ENCODE measurements at regions not wholly inside any gene's neighbourhood (a gene's known extent, or its start where the extent isn't known, plus 50 kb on each side); places are given as distances from the start of the nearest gene placed in this dataset.

- TF ChIP-seq, protein P1, sequence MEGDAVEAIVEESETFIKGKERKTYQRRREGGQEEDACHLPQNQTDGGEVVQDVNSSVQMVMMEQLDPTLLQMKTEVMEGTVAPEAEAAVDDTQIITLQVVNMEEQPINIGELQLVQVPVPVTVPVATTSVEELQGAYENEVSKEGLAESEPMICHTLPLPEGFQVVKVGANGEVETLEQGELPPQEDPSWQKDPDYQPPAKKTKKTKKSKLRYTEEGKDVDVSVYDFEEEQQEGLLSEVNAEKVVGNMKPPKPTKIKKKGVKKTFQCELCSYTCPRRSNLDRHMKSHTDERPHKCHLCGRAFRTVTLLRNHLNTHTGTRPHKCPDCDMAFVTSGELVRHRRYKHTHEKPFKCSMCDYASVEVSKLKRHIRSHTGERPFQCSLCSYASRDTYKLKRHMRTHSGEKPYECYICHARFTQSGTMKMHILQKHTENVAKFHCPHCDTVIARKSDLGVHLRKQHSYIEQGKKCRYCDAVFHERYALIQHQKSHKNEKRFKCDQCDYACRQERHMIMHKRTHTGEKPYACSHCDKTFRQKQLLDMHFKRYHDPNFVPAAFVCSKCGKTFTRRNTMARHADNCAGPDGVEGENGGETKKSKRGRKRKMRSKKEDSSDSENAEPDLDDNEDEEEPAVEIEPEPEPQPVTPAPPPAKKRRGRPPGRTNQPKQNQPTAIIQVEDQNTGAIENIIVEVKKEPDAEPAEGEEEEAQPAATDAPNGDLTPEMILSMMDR (conservative IDR thresholded peaks at IDR 0.05; ENCODE audit: low read depth, low read length): no peak
- TF ChIP-seq EZH2phosphoT487 (IDR thresholded peaks at IDR 0.05; ENCODE audit: borderline replicate concordance, low read length) (no peak), EZH2 (IDR thresholded peaks at IDR 0.05; ENCODE audit: low read length, unreplicated experiment) (no peak)
Measured at GRCh38 chr3:174524203-174524602, 334.9 kb upstream of the NAALADL2 start.
